Activated T-cell treated with anti-CD3 and anti-CD28 coated beads, Interleukin-2, amount 50 U/mL, for 4 hours (primary cell): ENCODE measurements at regions not wholly inside any gene's neighbourhood (a gene's known extent, or its start where the extent isn't known, plus 50 kb on each side); places are given as distances from the start of the nearest gene placed in this dataset.
A peak's percentile ranks its signal among the peaks of the same experiment; 100 is the strongest.

ENCODE experiments used
- ATAC-seq, 2 donors: fragments of 200-7000 bp; cut with Tn5 transposase; one replicate each; pipeline ENCODE4 v1.10.0; 2021
- DNase-seq: peaks from one replicate; pipeline ENCODE4 v3.0.0-alpha.2; 2020
- H3K27me3 Mint-ChIP-seq: one replicate; pipeline ENCODE4 v1.8.0; 2021; ENCODE audit warnings: low read depth, mixed read lengths
- H3K36me3 Mint-ChIP-seq: one replicate; pipeline ENCODE4 v1.8.0; 2022; ENCODE audit warnings: mixed read lengths; ENCODE audit not compliant: insufficient read depth
- H3K4me1 Mint-ChIP-seq: one replicate; pipeline ENCODE4 v1.8.0; 2021; ENCODE audit warnings: low read depth, mixed read lengths
- H3K4me3 Mint-ChIP-seq: one replicate; pipeline ENCODE4 v1.8.0; 2021; ENCODE audit warnings: mild to moderate bottlenecking, moderate library complexity, mixed read lengths
- H3K9me3 Mint-ChIP-seq: one replicate; pipeline ENCODE4 v1.8.0; 2021; ENCODE audit warnings: mixed read lengths

DNA sequence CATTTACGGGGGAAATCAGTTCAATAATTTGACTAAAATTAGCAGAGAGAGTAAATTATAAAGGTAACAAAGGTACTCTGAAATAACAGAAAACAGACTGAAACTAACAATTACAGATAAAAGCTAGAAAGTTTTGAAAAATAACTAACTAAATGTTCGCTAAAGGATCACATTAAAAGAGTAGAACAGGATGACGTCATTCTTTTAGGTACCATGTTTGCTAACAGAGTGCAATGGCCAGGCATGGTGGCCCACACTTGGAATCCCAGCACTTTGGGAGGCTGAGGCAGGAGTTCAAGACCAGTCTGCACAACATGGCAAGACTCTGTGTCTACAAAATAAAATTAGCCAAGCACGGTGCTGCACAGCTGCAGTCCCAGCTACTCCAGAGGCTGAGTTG lies 212.3 kb upstream of the CDYL start:
- no peaks in the 10 kb centered on the region for H3K9me3 Mint-ChIP-seq
- H3K27me3 Mint-ChIP-seq, result peaks cover 2% of the 10 kb centered on the region
- ATAC-seq, result no peak
- no peak overlapping the region for H3K4me3 Mint-ChIP-seq
- H3K4me1 Mint-ChIP-seq, result no peaks in the 10 kb centered on the region
- no peaks in the 10 kb centered on the region for H3K36me3 Mint-ChIP-seq
- DNase-seq, result no peak

DNA sequence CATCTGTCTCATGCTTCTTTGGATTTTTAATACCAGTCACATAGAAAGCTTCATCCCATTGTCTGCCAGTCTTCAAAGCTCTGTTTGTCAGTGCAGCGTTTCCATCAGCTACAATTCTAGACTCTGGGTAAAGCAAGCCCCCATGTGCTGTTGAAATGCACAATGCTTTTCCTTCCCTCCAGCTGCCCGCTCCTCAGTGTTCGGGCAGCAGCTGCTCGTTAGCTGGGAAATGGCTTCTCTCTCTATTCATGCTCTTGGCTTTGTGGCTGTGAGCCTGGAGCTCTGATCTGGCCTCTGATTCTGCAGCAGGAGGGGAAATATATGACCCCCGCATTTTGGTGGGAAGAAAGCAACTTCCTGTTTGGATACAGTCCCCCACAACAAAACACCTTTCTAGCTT lies 213.0 kb upstream of the CDYL start:
- Mint-ChIP-seq H3K9me3 (no peaks in the 10 kb centered on the region), H3K27me3 (peaks cover 2% of the 10 kb centered on the region), H3K4me1 (no peaks in the 10 kb centered on the region), H3K4me3 (no peak overlapping the region), H3K36me3 (no peaks in the 10 kb centered on the region)
- DNase-seq, result no peak
- ATAC-seq, result no peak

DNA sequence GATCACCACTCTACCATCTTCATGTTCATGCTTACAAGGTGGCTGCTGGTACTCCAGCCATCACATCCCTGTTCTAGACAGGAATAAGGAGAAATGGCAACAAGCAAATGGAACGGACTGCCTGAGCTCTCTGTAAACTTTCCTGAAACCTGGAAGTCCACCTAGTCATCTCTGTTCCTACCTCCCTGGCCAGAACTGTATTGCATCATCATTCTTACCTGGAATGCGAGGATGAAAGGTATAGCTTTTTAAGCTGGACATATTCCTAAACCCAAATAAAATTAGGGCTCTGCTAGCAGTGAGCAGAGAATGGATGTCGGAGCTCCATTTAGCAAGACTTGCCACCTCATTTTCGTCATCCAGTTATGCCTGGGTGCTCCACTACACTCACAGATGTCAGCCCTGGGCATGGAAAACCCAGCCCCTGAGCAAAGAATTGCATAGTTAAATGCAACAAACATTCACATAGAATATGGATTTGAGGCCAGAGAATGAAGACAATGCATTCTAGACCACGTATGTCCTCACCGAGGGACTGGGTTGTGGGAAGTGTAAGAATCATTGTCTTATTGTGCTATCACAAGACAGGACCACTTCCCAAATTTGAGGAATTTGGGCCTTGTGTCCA lies 214.3 kb upstream of the CDYL start:
- Mint-ChIP-seq H3K36me3 (no peaks in the 10 kb centered on the region), H3K9me3 (no peaks in the 10 kb centered on the region), H3K4me3 (no peak overlapping the region), H3K27me3 (peaks cover 2% of the 10 kb centered on the region), H3K4me1 (no peaks in the 10 kb centered on the region)
- no peak for DNase-seq
- no peak for ATAC-seq

GRCh38 chr6:4561078-4561435 lies 215.1 kb upstream of the CDYL start:
- H3K4me3 Mint-ChIP-seq, result no peak overlapping the region
- no peaks in the 10 kb centered on the region for H3K9me3 Mint-ChIP-seq
- no peaks in the 10 kb centered on the region for H3K4me1 Mint-ChIP-seq
- peaks cover 2% of the 10 kb centered on the region for H3K27me3 Mint-ChIP-seq
- DNase-seq, result no peak
- H3K36me3 Mint-ChIP-seq, result no peaks in the 10 kb centered on the region
- ATAC-seq, result no peak

- Mint-ChIP-seq H3K27me3 (peaks cover 2% of the 10 kb centered on the region), H3K36me3 (no peaks in the 10 kb centered on the region)
These were observed 215.8 kb upstream of the CDYL start for GRCh38 chr6:4560221-4561077.

GRCh38 chr6:4559281-4559875 lies 216.8 kb upstream of the CDYL start:
- no peaks in the 10 kb centered on the region for H3K36me3 Mint-ChIP-seq
- ATAC-seq (no peak), DNase-seq (no peak)
- H3K9me3 Mint-ChIP-seq, result no peaks in the 10 kb centered on the region
- H3K4me3 Mint-ChIP-seq, result no peak overlapping the region
- peaks cover 6% of the 10 kb centered on the region for H3K27me3 Mint-ChIP-seq
- H3K4me1 Mint-ChIP-seq, result no peaks in the 10 kb centered on the region

More at GRCh38 chr6:4560221-4561077, 215.8 kb upstream of the CDYL start:
- DNase-seq (no peak), ATAC-seq (no peak)
- Mint-ChIP-seq H3K4me3 (no peak overlapping the region), H3K9me3 (no peaks in the 10 kb centered on the region), H3K4me1 (no peaks in the 10 kb centered on the region)

- H3K36me3 Mint-ChIP-seq, result no peaks in the 10 kb centered on the region
- ATAC-seq, result no peak
- peaks cover 4% of the 10 kb centered on the region for H3K9me3 Mint-ChIP-seq
- no peak for DNase-seq
- H3K4me1 Mint-ChIP-seq, result no peaks in the 10 kb centered on the region
- H3K4me3 Mint-ChIP-seq, result no peak overlapping the region
- peaks cover 18% of the 10 kb centered on the region for H3K27me3 Mint-ChIP-seq
These were observed 221.6 kb upstream of the CDYL start for GRCh38 chr6:4554645-4555044.

GRCh38 chr6:4553387-4553786 lies 222.8 kb upstream of the CDYL start:
- Mint-ChIP-seq H3K36me3 (no peaks in the 10 kb centered on the region), H3K4me3 (no peak overlapping the region), H3K9me3 (peaks cover 4% of the 10 kb centered on the region), H3K27me3 (peaks cover 18% of the 10 kb centered on the region), H3K4me1 (no peaks in the 10 kb centered on the region)
- no peak for DNase-seq
- ATAC-seq, result peak in 1 of 2 donors; percentile 43

- no peak for DNase-seq
- H3K27me3 Mint-ChIP-seq, result peaks cover 18% of the 10 kb centered on the region
These were observed 226.0 kb upstream of the CDYL start for GRCh38 chr6:4550227-4550597.

DNA sequence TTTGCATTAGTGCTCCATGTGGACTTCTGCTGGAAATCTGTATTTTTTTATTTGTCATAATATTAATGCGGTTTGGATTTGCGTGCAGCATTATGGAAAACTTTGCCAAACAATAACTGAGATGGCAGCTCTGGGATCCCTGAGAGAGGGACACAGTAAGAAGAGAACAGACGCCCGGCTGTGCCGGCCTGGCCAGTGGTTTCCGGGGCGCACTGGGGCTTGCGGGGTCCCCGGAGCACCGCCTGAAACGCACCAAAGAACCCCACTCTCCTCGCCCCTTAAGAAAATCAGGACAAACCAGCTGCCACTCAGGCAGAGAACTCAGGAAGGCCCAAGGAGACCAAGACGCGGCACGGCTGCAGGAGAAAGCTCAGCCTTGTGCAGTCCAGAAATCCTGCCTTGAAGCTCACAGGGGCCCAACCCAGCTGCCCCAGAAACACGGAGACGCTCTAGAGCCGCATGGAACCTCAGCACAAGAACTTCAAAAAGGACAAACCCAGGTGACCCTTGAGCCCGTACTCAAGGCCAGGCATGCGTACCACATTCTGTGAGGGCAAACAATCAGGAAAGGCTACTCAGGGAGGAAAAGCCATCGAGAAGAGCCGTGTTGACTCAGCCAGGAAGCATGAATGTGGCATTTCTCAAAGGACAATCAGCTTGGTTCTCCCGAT lies 226.5 kb upstream of the CDYL start:
- no peak overlapping the region for H3K4me3 Mint-ChIP-seq
- no peaks in the 10 kb centered on the region for H3K36me3 Mint-ChIP-seq
- ATAC-seq (no peak), DNase-seq (no peak)
- no peaks in the 10 kb centered on the region for H3K4me1 Mint-ChIP-seq
- H3K9me3 Mint-ChIP-seq, result peaks cover 4% of the 10 kb centered on the region
- H3K27me3 Mint-ChIP-seq, result peaks cover 15% of the 10 kb centered on the region

More at GRCh38 chr6:4550227-4550597, 226.0 kb upstream of the CDYL start:
- Mint-ChIP-seq H3K9me3 (peaks cover 4% of the 10 kb centered on the region), H3K4me1 (no peaks in the 10 kb centered on the region), H3K4me3 (no peak overlapping the region), H3K36me3 (no peaks in the 10 kb centered on the region)
- no peak for ATAC-seq

DNA sequence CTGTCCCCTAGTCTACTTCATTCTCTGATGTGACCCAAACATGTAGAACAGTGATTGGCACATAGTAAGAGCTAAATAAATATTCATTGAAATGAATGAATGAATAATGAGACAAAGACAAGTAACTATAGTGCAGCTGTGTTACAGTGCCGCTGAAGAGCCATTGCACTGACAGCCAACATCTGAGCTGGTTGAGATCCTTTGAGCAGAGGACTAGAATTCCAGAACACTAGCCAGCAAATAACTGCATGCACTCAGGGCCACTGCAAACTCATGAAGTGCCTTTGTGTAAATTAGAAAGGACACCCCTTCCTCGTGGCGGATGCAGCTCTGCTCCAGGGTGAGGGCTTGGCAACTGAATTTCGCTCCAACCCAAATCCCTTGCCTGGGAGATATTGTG lies 230.3 kb upstream of the CDYL start:
- ATAC-seq, result no peak
- H3K4me3 Mint-ChIP-seq, result no peak overlapping the region

DNA sequence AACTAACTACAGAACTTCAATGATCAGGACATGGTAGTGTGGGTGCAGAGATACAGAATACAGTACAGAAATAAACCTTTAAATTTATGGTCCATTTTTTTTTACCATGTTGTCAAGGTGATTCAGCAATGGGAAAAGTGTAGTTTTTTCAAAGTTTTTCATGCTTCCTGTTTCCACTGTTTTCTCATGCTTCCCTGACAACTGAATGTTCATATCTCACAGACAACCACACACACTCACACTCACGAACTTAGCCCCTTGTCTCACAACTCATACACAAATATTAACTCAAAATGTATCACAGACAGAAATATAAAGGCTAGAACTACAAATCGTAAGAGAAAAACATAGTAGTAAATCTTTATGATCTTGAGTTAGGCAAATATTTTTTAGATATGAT lies 232.6 kb upstream of the CDYL start:
- no peaks in the 10 kb centered on the region for H3K9me3 Mint-ChIP-seq
- H3K4me3 Mint-ChIP-seq, result no peak overlapping the region
- no peak for ATAC-seq

More for the DNA sequence above, 230.3 kb upstream of the CDYL start:
- no peaks in the 10 kb centered on the region for H3K4me1 Mint-ChIP-seq
- H3K9me3 Mint-ChIP-seq, result peaks cover 4% of the 10 kb centered on the region
- no peaks in the 10 kb centered on the region for H3K27me3 Mint-ChIP-seq
- no peaks in the 10 kb centered on the region for H3K36me3 Mint-ChIP-seq
- no peak for DNase-seq

DNA sequence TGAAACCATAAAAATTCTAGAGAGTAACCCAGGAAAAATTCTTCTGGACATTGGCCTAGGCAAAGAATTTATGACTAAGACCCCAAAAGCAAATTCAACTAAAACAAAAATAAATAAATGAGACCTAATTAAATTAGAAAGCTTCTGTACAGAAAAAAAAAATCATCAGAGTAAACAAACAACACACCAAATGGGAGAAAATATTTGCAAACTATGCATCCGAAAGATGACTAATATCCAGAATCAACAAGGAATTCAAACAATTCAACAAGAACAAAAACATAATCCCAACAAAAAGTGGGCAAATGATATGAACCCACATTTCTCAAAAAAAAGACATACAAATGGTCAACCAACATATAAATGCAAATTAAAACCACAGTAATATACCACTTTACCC lies 242.6 kb upstream of the CDYL start:
- Mint-ChIP-seq H3K27me3 (peaks cover 28% of the 10 kb centered on the region), H3K9me3 (peaks cover 28% of the 10 kb centered on the region), H3K36me3 (no peaks in the 10 kb centered on the region), H3K4me3 (no peak overlapping the region), H3K4me1 (no peaks in the 10 kb centered on the region)
- DNase-seq (no peak), ATAC-seq (no peak)

More for the DNA sequence above, 232.6 kb upstream of the CDYL start:
- H3K27me3 Mint-ChIP-seq, result no peaks in the 10 kb centered on the region
- H3K36me3 Mint-ChIP-seq, result no peaks in the 10 kb centered on the region
- H3K4me1 Mint-ChIP-seq, result no peaks in the 10 kb centered on the region
- DNase-seq, result no peak

DNA sequence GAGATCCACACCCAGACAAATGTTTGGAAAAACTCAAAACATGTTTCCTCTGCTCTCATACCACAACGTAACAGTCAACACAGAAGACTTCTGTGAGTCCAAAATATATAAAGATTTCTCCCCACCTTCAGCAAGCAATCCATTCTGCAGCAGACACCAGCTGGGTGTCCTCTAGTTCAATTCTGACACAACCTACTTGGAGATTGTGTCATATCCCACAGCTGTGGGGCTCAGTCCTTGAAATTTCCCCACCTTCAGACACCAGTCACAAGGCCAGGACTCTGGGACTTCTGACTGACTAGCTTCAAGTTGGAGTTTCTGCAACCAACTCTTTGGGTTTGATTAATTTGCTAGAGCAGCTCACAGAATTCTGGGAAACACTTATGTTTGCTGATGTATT lies 244.8 kb upstream of the CDYL start:
- Mint-ChIP-seq H3K9me3 (peaks cover 38% of the 10 kb centered on the region), H3K4me3 (no peak overlapping the region), H3K27me3 (peaks cover 37% of the 10 kb centered on the region), H3K4me1 (no peaks in the 10 kb centered on the region), H3K36me3 (no peaks in the 10 kb centered on the region)
- DNase-seq, result no peak
- ATAC-seq, result no peak
